ENCODE measurements at regions not wholly inside any gene's neighbourhood (a gene's known extent, or its start where the extent isn't known, plus 50 kb on each side); places are given as distances from the start of the nearest gene placed in this dataset.

- Histone ChIP-seq H3K36me3 (ENCODE audit: control insufficient read depth, insufficient read depth, low read length) (no peaks in the 10 kb centered on the region), H3K4me2 (ENCODE audit: low read length) (no peak overlapping the region), H3K9me3 (ENCODE audit: control insufficient read depth, low read length) (no peaks in the 10 kb centered on the region), H3K4me1 (no peaks in the 10 kb centered on the region), H3K27me3 (ENCODE audit: control insufficient read depth, insufficient read depth, low read length) (no peaks in the 10 kb centered on the region), H3K79me2 (no peaks in the 10 kb centered on the region), H3K27ac (no peak overlapping the region), H2AFZ (no peak overlapping the region), H3K4me3 (ENCODE audit: low read depth, low read length) (no peak overlapping the region), H3K9ac (no peak overlapping the region)
- TF ChIP-seq, protein P1, sequence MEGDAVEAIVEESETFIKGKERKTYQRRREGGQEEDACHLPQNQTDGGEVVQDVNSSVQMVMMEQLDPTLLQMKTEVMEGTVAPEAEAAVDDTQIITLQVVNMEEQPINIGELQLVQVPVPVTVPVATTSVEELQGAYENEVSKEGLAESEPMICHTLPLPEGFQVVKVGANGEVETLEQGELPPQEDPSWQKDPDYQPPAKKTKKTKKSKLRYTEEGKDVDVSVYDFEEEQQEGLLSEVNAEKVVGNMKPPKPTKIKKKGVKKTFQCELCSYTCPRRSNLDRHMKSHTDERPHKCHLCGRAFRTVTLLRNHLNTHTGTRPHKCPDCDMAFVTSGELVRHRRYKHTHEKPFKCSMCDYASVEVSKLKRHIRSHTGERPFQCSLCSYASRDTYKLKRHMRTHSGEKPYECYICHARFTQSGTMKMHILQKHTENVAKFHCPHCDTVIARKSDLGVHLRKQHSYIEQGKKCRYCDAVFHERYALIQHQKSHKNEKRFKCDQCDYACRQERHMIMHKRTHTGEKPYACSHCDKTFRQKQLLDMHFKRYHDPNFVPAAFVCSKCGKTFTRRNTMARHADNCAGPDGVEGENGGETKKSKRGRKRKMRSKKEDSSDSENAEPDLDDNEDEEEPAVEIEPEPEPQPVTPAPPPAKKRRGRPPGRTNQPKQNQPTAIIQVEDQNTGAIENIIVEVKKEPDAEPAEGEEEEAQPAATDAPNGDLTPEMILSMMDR (IDR thresholded peaks at IDR 0.05) = no peak
Observed at GRCh38 chr18:65298422-65298821, 452.4 kb upstream of the CDH7 start.

GRCh38 chr18:65288908-65289307 lies 461.9 kb upstream of the CDH7 start:
- TF ChIP-seq, protein P1 (IDR thresholded peaks at IDR 0.05) = no peak
- no peaks in the 10 kb centered on the region for H3K79me2 ChIP-seq
- H3K9ac ChIP-seq = no peak overlapping the region
- H3K9me3 ChIP-seq (ENCODE audit: control insufficient read depth, low read length) = no peaks in the 10 kb centered on the region
- H3K36me3 ChIP-seq (ENCODE audit: control insufficient read depth, insufficient read depth, low read length) = no peaks in the 10 kb centered on the region
- H3K27me3 ChIP-seq (ENCODE audit: control insufficient read depth, insufficient read depth, low read length) = no peaks in the 10 kb centered on the region
- H3K4me2 ChIP-seq (ENCODE audit: low read length) = no peak overlapping the region
- H3K4me3 ChIP-seq (ENCODE audit: low read depth, low read length) = no peak overlapping the region
- H2AFZ ChIP-seq = no peak overlapping the region
- H3K27ac ChIP-seq = no peak overlapping the region
- H3K4me1 ChIP-seq = no peaks in the 10 kb centered on the region

DNA sequence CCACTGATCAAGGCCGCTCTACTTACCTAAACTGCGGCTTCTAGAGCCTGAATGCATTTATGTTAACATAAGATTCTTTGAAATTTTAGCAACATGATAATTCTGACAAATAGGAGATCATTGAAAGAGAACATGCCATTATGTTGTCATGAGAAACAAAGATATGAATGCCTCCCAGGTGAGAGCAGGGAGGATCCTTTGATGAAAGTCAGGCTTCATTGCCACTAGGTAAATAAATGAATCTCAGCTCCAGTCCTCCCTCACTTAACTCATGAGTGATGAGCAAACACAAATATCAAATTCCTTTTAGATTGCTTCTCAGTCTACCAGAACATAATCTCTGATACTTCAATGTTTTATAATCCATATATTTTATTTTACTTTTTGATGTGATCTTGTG lies 463.2 kb upstream of the CDH7 start:
- no peak overlapping the region for H3K27ac ChIP-seq
- no peaks in the 10 kb centered on the region for H3K4me1 ChIP-seq
- H3K4me2 ChIP-seq (ENCODE audit: low read length) = no peak overlapping the region
- no peak overlapping the region for H3K9ac ChIP-seq
- H3K79me2 ChIP-seq = no peaks in the 10 kb centered on the region
- no peak overlapping the region for H2AFZ ChIP-seq
- no peaks in the 10 kb centered on the region for H3K27me3 ChIP-seq (ENCODE audit: control insufficient read depth, insufficient read depth, low read length)
- H3K4me3 ChIP-seq (ENCODE audit: low read depth, low read length) = no peak overlapping the region
- H3K9me3 ChIP-seq (ENCODE audit: control insufficient read depth, low read length) = no peaks in the 10 kb centered on the region
- TF ChIP-seq, protein P1 (IDR thresholded peaks at IDR 0.05) = no peak
- H3K36me3 ChIP-seq (ENCODE audit: control insufficient read depth, insufficient read depth, low read length) = no peaks in the 10 kb centered on the region

DNA sequence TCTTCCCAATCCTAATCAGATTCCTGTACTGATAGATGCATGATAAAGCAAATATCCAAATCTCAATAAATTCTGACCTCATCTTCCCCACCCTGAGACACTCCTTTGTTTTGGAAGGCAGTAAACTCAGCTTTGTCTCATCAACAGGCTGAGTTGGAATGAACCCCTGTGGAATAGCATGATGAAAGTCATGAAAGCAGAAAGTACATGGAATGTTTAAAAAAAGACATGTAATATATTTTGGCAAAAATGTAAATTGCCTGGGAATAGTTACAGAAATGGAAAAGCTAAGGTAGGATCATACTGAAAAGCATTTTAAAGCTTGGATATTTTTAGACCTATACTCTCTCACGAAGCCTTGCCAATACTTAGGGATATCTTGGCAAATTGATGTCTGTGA lies 468.7 kb upstream of the CDH7 start:
- TF ChIP-seq, protein P1 (IDR thresholded peaks at IDR 0.05) = no peak
- H3K4me3 ChIP-seq (ENCODE audit: low read depth, low read length) = no peak overlapping the region
- no peaks in the 10 kb centered on the region for H3K9me3 ChIP-seq (ENCODE audit: control insufficient read depth, low read length)

DNA sequence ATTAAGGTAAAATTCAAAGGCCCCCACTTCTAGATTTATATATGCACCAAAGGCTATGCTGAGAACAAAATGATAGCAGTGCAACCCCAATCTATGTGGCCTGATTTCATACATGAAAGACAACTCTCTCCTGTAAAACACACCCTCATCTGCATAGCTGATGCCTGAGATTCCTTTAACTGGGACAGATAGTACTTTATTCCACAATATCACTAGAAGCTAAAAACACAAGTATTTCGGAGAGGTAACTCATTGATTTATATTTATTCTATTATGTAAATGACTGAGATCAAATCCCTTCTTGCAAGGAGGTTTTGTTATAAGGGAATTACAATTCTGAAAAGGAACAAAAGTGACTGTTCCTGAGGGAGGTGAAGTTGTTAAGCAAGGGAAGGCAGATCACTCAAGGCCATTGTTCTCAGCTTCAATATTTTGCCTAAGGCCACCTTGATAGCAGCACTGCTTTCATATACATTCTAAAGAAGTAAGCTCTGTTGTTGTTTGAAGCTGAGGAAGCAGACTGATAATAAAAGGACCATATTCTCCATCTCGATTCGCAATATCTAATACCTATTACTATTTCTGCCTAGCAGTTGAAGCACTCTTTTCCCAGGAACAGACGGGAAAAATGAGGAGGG lies 471.0 kb upstream of the CDH7 start:
- Histone ChIP-seq H3K9me3 (ENCODE audit: control insufficient read depth, low read length) (no peaks in the 10 kb centered on the region), H3K4me3 (ENCODE audit: low read depth, low read length) (no peak overlapping the region), H3K79me2 (no peaks in the 10 kb centered on the region), H3K4me1 (no peaks in the 10 kb centered on the region), H3K9ac (no peak overlapping the region), H2AFZ (no peak overlapping the region), H3K4me2 (ENCODE audit: low read length) (no peak overlapping the region), H3K27me3 (ENCODE audit: control insufficient read depth, insufficient read depth, low read length) (no peaks in the 10 kb centered on the region), H3K27ac (no peak overlapping the region), H3K36me3 (ENCODE audit: control insufficient read depth, insufficient read depth, low read length) (no peaks in the 10 kb centered on the region)
- TF ChIP-seq, protein P1 (IDR thresholded peaks at IDR 0.05) = no peak

More for the DNA sequence above, 468.7 kb upstream of the CDH7 start:
- no peaks in the 10 kb centered on the region for H3K36me3 ChIP-seq (ENCODE audit: control insufficient read depth, insufficient read depth, low read length)
- no peak overlapping the region for H3K27ac ChIP-seq
- no peaks in the 10 kb centered on the region for H3K27me3 ChIP-seq (ENCODE audit: control insufficient read depth, insufficient read depth, low read length)
- no peak overlapping the region for H3K4me2 ChIP-seq (ENCODE audit: low read length)
- no peak overlapping the region for H3K9ac ChIP-seq
- H3K79me2 ChIP-seq = no peaks in the 10 kb centered on the region
- H3K4me1 ChIP-seq = no peaks in the 10 kb centered on the region
- H2AFZ ChIP-seq = no peak overlapping the region
